Fibroblast of lung (primary cell): ENCODE measurements at regions not wholly inside any gene's neighbourhood (a gene's known extent, or its start where the extent isn't known, plus 50 kb on each side); places are given as distances from the start of the nearest gene placed in this dataset.

Experiments
- EZH2 ChIP-seq: IDR thresholded peaks from 2 replicates; pipeline ENCODE4 v1.5.1; 2012; ENCODE audit warnings: low read length, control low read depth, mild to moderate bottlenecking; ENCODE audit errors: missing control alignments
- TF ChIP-seq, protein P1 (sequence below), 2 donors: IDR thresholded peaks in 1 of 2; conservative IDR thresholded peaks in 1 of 2; 1 replicate in 1 of 2; 2 replicates in 1 of 2; pipeline ENCODE4 v1.5.1; 2011 to 2012; ENCODE audit warnings: low read length in 2 of 2, control low read depth in 1 of 2, inconsistent platforms in 1 of 2, low read depth in 1 of 2, mild to moderate bottlenecking in 1 of 2

GRCh38 chr14:23735394-23735793 is 99.2 kb downstream of the DHRS2 start:
- TF ChIP-seq, protein P1, sequence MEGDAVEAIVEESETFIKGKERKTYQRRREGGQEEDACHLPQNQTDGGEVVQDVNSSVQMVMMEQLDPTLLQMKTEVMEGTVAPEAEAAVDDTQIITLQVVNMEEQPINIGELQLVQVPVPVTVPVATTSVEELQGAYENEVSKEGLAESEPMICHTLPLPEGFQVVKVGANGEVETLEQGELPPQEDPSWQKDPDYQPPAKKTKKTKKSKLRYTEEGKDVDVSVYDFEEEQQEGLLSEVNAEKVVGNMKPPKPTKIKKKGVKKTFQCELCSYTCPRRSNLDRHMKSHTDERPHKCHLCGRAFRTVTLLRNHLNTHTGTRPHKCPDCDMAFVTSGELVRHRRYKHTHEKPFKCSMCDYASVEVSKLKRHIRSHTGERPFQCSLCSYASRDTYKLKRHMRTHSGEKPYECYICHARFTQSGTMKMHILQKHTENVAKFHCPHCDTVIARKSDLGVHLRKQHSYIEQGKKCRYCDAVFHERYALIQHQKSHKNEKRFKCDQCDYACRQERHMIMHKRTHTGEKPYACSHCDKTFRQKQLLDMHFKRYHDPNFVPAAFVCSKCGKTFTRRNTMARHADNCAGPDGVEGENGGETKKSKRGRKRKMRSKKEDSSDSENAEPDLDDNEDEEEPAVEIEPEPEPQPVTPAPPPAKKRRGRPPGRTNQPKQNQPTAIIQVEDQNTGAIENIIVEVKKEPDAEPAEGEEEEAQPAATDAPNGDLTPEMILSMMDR (conservative IDR thresholded peaks at IDR 0.05 in 1 of 2, IDR thresholded peaks at IDR 0.05 in 1 of 2; ENCODE audit: low read depth in 1 of 2, low read length in 2 of 2): no peak
- no peak for TF ChIP-seq EZH2
